OCI-LY7 (cell line): ENCODE measurements at regions not wholly inside any gene's neighbourhood (a gene's known extent, or its start where the extent isn't known, plus 50 kb on each side); places are given as distances from the start of the nearest gene placed in this dataset.

Experiments
- BruUV-seq: library from RNA; stranded (reverse); fragments of 400-500 nt; replicated peaks from 2 replicates; lab custom pipeline; 2021; lab: Mats Ljungman, UMichigan
- CTCF ChIA-PET: fragments of 300-600 bp; sonication (Branson Sonifier 250); formaldehyde crosslinking; loops from one replicate; lab custom pipeline; 2022; ENCODE audit warnings: antibody characterized with exemption; ENCODE audit not compliant: unreplicated experiment; lab: Charles Lee
- POLR2A ChIA-PET: fragments of 300-600 bp; sonication (Branson Sonifier 250); formaldehyde crosslinking; loops from one replicate; lab custom pipeline; 2022; ENCODE audit warnings: antibody characterized with exemption; lab: Charles Lee
- DNase-seq: peaks from one replicate; pipeline ENCODE4 v3.0.0-alpha.2; 2015; ENCODE audit warnings: low spot score
- H2AFZ ChIP-seq: fragments of 200-600 bp; sonication (generic), shearing (Covaris generic); 2 replicates; pipeline ENCODE4 v1.6.1; 2014; ENCODE audit warnings: mild to moderate bottlenecking, antibody characterized with exemption, low read length, moderate library complexity
- H3K27ac ChIP-seq: fragments of 200-600 bp; sonication (generic); 2 replicates; pipeline ENCODE4 v1.5.1; 2014; ENCODE audit warnings: mixed run types, low read depth, mild to moderate bottlenecking, moderate library complexity, low read length, inconsistent platforms; ENCODE audit not compliant: poor library complexity, severe bottlenecking
- H3K36me3 ChIP-seq: fragments of 200-600 bp; sonication (generic); 2 replicates; pipeline ENCODE4 v1.6.1; 2014; ENCODE audit warnings: mild to moderate bottlenecking, antibody characterized with exemption, low read length, moderate library complexity, mixed read lengths; ENCODE audit not compliant: insufficient read depth
- H3K4me1 ChIP-seq: fragments of 200-600 bp; sonication (generic); 2 replicates; pipeline ENCODE4 v1.5.1; 2014; ENCODE audit warnings: mild to moderate bottlenecking, low read length; ENCODE audit not compliant: insufficient read depth, poor library complexity, severe bottlenecking
- H3K4me2 ChIP-seq: fragments of 200-600 bp; sonication (generic); 2 replicates; pipeline ENCODE4 v1.6.1; 2014; ENCODE audit warnings: mild to moderate bottlenecking, low read length
- H3K4me3 ChIP-seq: fragments of 200-600 bp; sonication (generic); 2 replicates; pipeline ENCODE4 v1.5.1; 2014; ENCODE audit warnings: mild to moderate bottlenecking, low read depth, low read length; ENCODE audit not compliant: poor library complexity, severe bottlenecking
- H3K79me2 ChIP-seq: fragments of 200-600 bp; sonication (generic); 2 replicates; pipeline ENCODE4 v1.6.1; 2016; ENCODE audit warnings: low read depth, mild to moderate bottlenecking, low read length, moderate library complexity, mixed read lengths; ENCODE audit not compliant: insufficient read depth
- H3K9me2 ChIP-seq: fragments of 200-600 bp; sonication (generic); 2 replicates; pipeline ENCODE4 v1.6.1; 2016; ENCODE audit warnings: mild to moderate bottlenecking, low read length, mixed read lengths; ENCODE audit not compliant: insufficient read depth
- H3K9me3 ChIP-seq: fragments of 200-600 bp; sonication (generic); 2 replicates; pipeline ENCODE4 v1.6.1; 2014; ENCODE audit warnings: mild to moderate bottlenecking, mixed run types, low read length, mixed read lengths
- H4K20me1 ChIP-seq: fragments of 200-600 bp; sonication (generic); 2 replicates; pipeline ENCODE4 v1.6.1; 2014; ENCODE audit warnings: mild to moderate bottlenecking, antibody characterized with exemption, low read length, moderate library complexity, mixed read lengths; ENCODE audit not compliant: insufficient read depth
- EZH2phosphoT487 ChIP-seq: fragments of 200-600 bp; sonication (generic); IDR thresholded peaks from 2 replicates; pipeline ENCODE4 v1.6.1; 2018; ENCODE audit warnings: low read depth, borderline replicate concordance, mild to moderate bottlenecking, mixed run types, antibody characterized with exemption, low read length, moderate library complexity, mixed read lengths
- intact Hi-C: fragments of 100-400 bp; cut with micrococcal nuclease; formaldehyde crosslinking; loops from one replicate; pipeline ENCODE4 v1.10.0; 2022; ENCODE audit not compliant: unreplicated experiment
- TF ChIP-seq, protein P1 (sequence below): fragments of 200-600 bp; sonication (generic); conservative IDR thresholded peaks from 2 replicates; pipeline ENCODE4 v1.5.1; 2014; ENCODE audit warnings: mild to moderate bottlenecking, antibody characterized with exemption, low read length, moderate library complexity, mixed read lengths

DNA sequence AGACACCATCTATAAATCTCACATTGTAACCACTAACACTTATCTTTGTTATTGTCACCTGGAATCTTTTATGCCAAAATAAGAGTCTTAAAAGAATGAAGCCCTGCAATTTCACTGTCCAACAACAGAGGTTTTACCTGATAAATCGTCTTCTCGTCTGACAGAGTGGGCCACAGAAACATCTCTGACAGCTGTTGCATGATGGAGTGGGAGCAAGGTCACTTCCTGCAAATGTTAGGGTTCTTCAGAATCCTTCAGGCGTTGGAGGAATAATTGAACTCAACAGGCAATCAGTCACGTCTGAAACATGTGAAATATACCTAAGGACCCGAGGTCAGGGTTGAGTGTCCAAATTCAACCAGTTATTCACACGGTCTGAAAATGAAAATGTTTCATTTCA lies 353.6 kb downstream of the TRIML1 start:
- no TSS peak for BruUV-seq
- POLR2A ChIA-PET = no interaction called here
- Histone ChIP-seq H3K36me3 (no peaks in the 10 kb centered on the region), H4K20me1 (no peaks in the 10 kb centered on the region), H2AFZ (no peak overlapping the region), H3K4me3 (no peak overlapping the region), H3K4me1 (no peaks in the 10 kb centered on the region), H3K4me2 (no peak overlapping the region), H3K9me2 (no peaks in the 10 kb centered on the region), H3K9me3 (0 out of 2 replicates have a peak, but pooled peaks cover 7% of the 10 kb centered on the region), H3K79me2 (no peaks in the 10 kb centered on the region), H3K27ac (no peak overlapping the region)
- intact Hi-C loops = no loop called here
- DNase-seq = no peak
- TF ChIP-seq, protein P1, sequence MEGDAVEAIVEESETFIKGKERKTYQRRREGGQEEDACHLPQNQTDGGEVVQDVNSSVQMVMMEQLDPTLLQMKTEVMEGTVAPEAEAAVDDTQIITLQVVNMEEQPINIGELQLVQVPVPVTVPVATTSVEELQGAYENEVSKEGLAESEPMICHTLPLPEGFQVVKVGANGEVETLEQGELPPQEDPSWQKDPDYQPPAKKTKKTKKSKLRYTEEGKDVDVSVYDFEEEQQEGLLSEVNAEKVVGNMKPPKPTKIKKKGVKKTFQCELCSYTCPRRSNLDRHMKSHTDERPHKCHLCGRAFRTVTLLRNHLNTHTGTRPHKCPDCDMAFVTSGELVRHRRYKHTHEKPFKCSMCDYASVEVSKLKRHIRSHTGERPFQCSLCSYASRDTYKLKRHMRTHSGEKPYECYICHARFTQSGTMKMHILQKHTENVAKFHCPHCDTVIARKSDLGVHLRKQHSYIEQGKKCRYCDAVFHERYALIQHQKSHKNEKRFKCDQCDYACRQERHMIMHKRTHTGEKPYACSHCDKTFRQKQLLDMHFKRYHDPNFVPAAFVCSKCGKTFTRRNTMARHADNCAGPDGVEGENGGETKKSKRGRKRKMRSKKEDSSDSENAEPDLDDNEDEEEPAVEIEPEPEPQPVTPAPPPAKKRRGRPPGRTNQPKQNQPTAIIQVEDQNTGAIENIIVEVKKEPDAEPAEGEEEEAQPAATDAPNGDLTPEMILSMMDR = no peak
- TF ChIP-seq EZH2phosphoT487 = no peak
- CTCF ChIA-PET = no interaction called here

DNA sequence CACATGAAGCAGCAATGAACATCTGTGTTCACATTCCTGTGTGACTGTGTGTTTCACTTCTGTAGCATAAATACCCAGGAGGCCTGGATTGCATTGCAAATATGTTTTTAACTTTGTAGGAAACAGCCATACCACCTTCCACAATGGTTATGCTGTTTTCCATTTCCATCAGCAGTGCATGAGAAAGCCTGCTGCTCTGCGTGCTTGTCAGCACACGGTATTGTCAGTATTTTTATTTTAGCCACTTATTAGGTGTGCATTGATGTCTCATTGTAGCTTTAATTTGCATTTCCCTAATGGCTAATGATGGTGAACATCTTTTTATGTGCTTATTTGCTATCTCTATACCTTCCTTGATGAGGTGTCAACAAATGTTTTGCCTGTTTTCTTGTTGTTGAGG lies 355.9 kb downstream of the TRIML1 start:
- ChIA-PET CTCF (no interaction called here), POLR2A (no interaction called here)
- Histone ChIP-seq H3K9me2 (no peaks in the 10 kb centered on the region), H3K4me1 (no peaks in the 10 kb centered on the region), H3K9me3 (0 out of 2 replicates have a peak, but pooled peaks cover 7% of the 10 kb centered on the region), H3K79me2 (no peaks in the 10 kb centered on the region), H3K27ac (no peak overlapping the region), H2AFZ (no peak overlapping the region), H3K4me2 (no peak overlapping the region), H3K36me3 (no peaks in the 10 kb centered on the region), H3K4me3 (no peak overlapping the region), H4K20me1 (no peaks in the 10 kb centered on the region)
- intact Hi-C loops = no loop called here
- no TSS peak for BruUV-seq
- TF ChIP-seq, protein P1 = no peak
- TF ChIP-seq EZH2phosphoT487 = no peak
- no peak for DNase-seq

DNA sequence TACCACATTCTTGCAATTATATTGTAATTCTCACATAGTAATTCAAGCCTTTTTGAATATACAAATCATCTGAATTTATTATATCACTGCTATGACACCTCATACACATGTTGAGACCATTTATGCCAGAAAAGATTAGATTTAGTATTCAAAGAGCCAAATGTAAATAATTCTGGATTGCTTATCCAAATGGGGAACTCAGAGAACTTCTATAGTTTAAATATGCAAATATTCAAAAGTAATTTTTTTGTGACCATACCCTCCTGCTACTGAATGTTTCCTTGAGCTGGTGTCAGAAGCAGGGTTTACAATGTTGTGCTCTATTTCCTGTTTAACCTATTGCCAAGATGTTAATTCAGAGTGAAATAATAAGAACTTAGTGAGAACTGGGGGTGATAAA lies 372.2 kb downstream of the TRIML1 start:
- H3K4me2 ChIP-seq = no peak overlapping the region
- H3K9me3 ChIP-seq = no peaks in the 10 kb centered on the region
- intact Hi-C loops = no loop called here
- ChIA-PET CTCF (no interaction called here), POLR2A (no interaction called here)
- no peaks in the 10 kb centered on the region for H3K36me3 ChIP-seq
- H3K4me3 ChIP-seq = no peak overlapping the region
- no TSS peak for BruUV-seq
- no peak overlapping the region for H2AFZ ChIP-seq
- TF ChIP-seq EZH2phosphoT487 = no peak
- TF ChIP-seq, protein P1 = no peak
- H4K20me1 ChIP-seq = no peaks in the 10 kb centered on the region
- no peaks in the 10 kb centered on the region for H3K79me2 ChIP-seq
- no peak overlapping the region for H3K27ac ChIP-seq
- no peak for DNase-seq
- H3K9me2 ChIP-seq = no peaks in the 10 kb centered on the region
- no peaks in the 10 kb centered on the region for H3K4me1 ChIP-seq
